ENCODE measurements at regions not wholly inside any gene's neighbourhood (a gene's known extent, or its start where the extent isn't known, plus 50 kb on each side); places are given as distances from the start of the nearest gene placed in this dataset.

DNA sequence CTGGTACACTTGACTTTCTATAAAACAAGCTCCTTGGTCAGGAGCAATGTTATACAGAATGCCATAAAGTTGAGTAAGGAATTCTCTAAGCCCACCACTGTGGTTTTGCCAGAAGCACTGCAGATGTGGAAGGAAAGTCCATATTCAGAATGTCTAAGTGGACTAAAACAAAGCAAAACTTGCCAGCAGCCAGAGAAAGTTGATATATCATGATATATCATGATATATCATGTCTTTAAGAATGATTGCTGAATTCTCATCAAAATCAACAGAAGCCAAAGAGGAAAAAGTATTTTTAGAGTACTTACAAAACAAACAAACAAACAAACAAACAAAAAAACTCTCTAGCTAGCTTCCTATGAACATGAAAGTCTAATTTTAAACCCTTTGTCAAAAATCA lies 424.8 kb upstream of the OR4E1 start:
- no peak for DNase-seq (ENCODE audit: extremely low spot score in 2 of 2)
- no peaks in the 10 kb centered on the region for H3K36me3 ChIP-seq
- TF ChIP-seq POLR2A (IDR thresholded peaks at IDR 0.05) = no peak
- TF ChIP-seq, protein P1, sequence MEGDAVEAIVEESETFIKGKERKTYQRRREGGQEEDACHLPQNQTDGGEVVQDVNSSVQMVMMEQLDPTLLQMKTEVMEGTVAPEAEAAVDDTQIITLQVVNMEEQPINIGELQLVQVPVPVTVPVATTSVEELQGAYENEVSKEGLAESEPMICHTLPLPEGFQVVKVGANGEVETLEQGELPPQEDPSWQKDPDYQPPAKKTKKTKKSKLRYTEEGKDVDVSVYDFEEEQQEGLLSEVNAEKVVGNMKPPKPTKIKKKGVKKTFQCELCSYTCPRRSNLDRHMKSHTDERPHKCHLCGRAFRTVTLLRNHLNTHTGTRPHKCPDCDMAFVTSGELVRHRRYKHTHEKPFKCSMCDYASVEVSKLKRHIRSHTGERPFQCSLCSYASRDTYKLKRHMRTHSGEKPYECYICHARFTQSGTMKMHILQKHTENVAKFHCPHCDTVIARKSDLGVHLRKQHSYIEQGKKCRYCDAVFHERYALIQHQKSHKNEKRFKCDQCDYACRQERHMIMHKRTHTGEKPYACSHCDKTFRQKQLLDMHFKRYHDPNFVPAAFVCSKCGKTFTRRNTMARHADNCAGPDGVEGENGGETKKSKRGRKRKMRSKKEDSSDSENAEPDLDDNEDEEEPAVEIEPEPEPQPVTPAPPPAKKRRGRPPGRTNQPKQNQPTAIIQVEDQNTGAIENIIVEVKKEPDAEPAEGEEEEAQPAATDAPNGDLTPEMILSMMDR (IDR thresholded peaks at IDR 0.05) = no peak
- TF ChIP-seq POLR2AphosphoS5 (IDR thresholded peaks at IDR 0.05; ENCODE audit: insufficient read depth in 1 of 2, low read depth in 1 of 2) = no peak
- H3K4me1 ChIP-seq = peaks cover 20% of the 10 kb centered on the region
- no peaks in the 10 kb centered on the region for H3K9me3 ChIP-seq
- no peaks in the 10 kb centered on the region for H3K27me3 ChIP-seq
- intact Hi-C loops (cut with DNase I) = no loop called here
- peak overlapping the region; percentile 71 for H3K27ac ChIP-seq
- no peak overlapping the region for H3K4me3 ChIP-seq

DNA sequence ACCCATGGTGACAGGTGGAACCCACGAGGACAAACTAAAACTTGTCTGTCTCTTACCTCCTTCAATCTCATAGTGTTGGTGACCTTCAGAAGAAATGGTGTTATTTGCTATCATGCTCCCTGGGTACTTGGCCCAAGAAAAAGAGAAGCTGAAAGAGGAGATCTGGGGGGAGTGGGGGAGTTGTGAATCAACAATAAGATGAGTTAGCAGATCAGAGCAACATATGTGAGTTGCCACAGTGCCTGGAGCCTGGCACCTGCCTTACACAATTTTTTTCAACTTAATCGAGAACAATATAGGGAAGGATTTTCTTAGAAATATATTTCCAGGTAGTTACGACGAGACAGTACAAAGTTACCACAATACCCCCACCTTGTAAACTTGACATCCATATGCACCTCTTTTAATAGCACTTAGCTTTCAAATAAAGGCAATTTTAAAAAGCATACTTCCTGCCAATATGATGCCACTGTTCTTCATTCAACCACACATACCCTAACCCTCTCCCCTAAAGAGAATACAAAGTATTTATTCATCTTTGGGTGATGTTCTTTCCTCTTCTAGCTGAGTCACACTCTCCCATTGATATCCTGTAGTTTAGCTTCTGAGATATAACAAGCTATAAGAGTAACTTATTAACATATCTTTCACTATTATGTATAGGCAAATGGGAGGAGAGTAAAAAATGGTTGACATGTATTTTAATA lies 424.1 kb upstream of the OR4E1 start:
- Histone ChIP-seq H3K27me3 (no peaks in the 10 kb centered on the region), H3K36me3 (no peaks in the 10 kb centered on the region), H3K4me3 (no peak overlapping the region), H3K4me1 (peaks cover 20% of the 10 kb centered on the region), H3K9me3 (no peaks in the 10 kb centered on the region), H3K27ac (peak overlapping the region; percentile 71)
- no peak for TF ChIP-seq POLR2A (IDR thresholded peaks at IDR 0.05)
- TF ChIP-seq, protein P1 (IDR thresholded peaks at IDR 0.05) = no peak
- intact Hi-C loops (cut with DNase I) = no loop called here
- DNase-seq (ENCODE audit: extremely low spot score in 2 of 2) = no peak

DNA sequence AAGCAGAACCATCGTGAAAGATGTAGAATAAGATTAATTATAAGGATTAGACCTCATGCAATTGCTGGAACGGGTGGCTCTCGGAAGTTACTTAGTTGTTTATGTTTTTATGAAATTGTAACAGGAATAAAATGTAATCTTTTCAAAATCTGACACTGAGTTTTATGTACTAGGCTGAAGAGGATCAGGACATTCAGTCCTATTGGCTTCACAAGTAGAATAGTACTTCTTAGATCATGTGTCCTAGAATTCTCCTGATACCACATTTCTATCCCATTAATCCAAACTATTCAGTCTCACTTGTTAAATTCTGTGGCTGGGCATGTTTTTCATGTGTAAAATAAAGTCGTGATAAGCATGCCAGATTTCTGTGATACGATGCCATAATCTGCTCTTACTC lies 423.5 kb upstream of the OR4E1 start:
- peak; percentile 28 to 81 for TF ChIP-seq POLR2AphosphoS5 (IDR thresholded peaks at IDR 0.05; ENCODE audit: insufficient read depth in 1 of 2, low read depth in 1 of 2)
- TF ChIP-seq, protein P1 (IDR thresholded peaks at IDR 0.05) = no peak
- Histone ChIP-seq H3K4me3 (no peak overlapping the region), H3K9me3 (no peaks in the 10 kb centered on the region), H3K27ac (peak overlapping the region; percentile 71), H3K27me3 (no peaks in the 10 kb centered on the region), H3K36me3 (no peaks in the 10 kb centered on the region), H3K4me1 (peaks cover 20% of the 10 kb centered on the region)
- intact Hi-C loops (cut with DNase I) = no loop called here
- no peak for DNase-seq (ENCODE audit: extremely low spot score in 2 of 2)

DNA sequence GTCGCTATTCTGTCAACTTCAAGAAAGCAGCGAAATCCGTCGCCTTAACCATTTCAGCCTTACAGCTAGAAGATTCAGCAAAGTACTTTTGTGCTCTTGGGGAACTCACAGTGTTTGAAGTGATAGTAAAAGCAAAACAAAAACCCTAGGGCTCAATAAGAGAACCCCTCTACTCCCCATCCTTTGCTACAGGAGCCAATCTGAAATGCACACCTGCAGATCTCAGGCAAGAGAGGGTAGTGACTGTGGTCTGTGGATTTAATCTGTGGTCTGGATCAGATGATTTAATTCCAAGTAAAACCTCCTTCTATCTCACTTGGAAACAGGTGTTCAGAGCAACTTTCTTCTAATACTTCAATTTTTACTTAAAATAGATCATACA lies 422.9 kb upstream of the OR4E1 start:
- Histone ChIP-seq H3K27me3 (no peaks in the 10 kb centered on the region), H3K9me3 (no peaks in the 10 kb centered on the region), H3K4me1 (peaks cover 20% of the 10 kb centered on the region), H3K36me3 (no peaks in the 10 kb centered on the region), H3K4me3 (no peak overlapping the region), H3K27ac (peak overlapping the region; percentile 71)
- TF ChIP-seq POLR2AphosphoS5 (IDR thresholded peaks at IDR 0.05; ENCODE audit: insufficient read depth in 1 of 2, low read depth in 1 of 2) = no peak
- TF ChIP-seq, protein P1 (IDR thresholded peaks at IDR 0.05) = no peak
- no peak for TF ChIP-seq POLR2A (IDR thresholded peaks at IDR 0.05)
- intact Hi-C loops (cut with DNase I) = no loop called here
- DNase-seq (ENCODE audit: extremely low spot score in 2 of 2) = no peak

DNA sequence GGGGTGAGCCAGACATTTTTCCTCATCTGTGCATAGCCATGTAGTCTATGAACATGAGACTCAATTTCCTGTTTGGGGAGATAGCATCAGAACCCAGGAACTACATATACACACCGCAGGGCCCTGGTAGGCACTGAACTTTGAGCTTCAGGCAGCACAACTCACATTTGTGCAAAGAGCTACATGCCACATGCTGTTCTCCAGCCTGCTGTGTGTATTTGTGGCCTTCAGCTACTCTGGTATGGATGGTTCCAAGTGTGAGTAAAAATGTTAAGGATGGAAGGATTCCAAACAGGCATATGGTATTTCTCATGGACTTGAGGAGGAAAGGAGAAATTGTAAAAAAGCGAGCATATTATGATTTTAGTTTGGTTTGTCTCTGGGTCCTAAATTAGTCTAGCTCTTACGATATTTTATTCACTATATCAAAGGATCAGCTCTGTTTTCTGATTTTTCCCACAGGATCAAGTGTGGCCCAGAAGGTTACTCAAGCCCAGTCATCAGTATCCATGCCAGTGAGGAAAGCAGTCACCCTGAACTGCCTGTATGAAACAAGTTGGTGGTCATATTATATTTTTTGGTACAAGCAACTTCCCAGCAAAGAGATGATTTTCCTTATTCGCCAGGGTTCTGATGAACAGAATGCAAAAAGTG lies 422.4 kb upstream of the OR4E1 start:
- H3K4me3 ChIP-seq = no peak overlapping the region
- no peaks in the 10 kb centered on the region for H3K9me3 ChIP-seq
- TF ChIP-seq POLR2AphosphoS5 (IDR thresholded peaks at IDR 0.05; ENCODE audit: insufficient read depth in 1 of 2, low read depth in 1 of 2) = no peak
- TF ChIP-seq, protein P1 (IDR thresholded peaks at IDR 0.05) = no peak
- no peak for TF ChIP-seq POLR2A (IDR thresholded peaks at IDR 0.05)
- no peak for DNase-seq (ENCODE audit: extremely low spot score in 2 of 2)
- intact Hi-C loops (cut with DNase I) = no loop called here
- H3K27ac ChIP-seq = peak overlapping the region; percentile 71
- no peaks in the 10 kb centered on the region for H3K27me3 ChIP-seq
- no peaks in the 10 kb centered on the region for H3K36me3 ChIP-seq
- peaks cover 20% of the 10 kb centered on the region for H3K4me1 ChIP-seq

Data from vagina (tissue), 2 donors.